HG02759 (cell line): ENCODE measurements at regions not wholly inside any gene's neighbourhood (a gene's known extent, or its start where the extent isn't known, plus 50 kb on each side); places are given as distances from the start of the nearest gene placed in this dataset.

ENCODE experiments used
- ATAC-seq: cut with Tn5 transposase; IDR thresholded peaks from one replicate; pipeline ENCODE4 v1.9.1; 2021; ENCODE audit warnings: mild to moderate bottlenecking, moderate library complexity; ENCODE audit not compliant: unreplicated experiment

GRCh38 chr4:188534297-188534696, 395.1 kb downstream of the TRIML1 start:
- ATAC-seq, result no peak

GRCh38 chr4:188534917-188535316, 395.7 kb downstream of the TRIML1 start:
- ATAC-seq, result no peak

- ATAC-seq, result no peak
Observed at GRCh38 chr4:188536826-188537225, 397.6 kb downstream of the TRIML1 start.

DNA sequence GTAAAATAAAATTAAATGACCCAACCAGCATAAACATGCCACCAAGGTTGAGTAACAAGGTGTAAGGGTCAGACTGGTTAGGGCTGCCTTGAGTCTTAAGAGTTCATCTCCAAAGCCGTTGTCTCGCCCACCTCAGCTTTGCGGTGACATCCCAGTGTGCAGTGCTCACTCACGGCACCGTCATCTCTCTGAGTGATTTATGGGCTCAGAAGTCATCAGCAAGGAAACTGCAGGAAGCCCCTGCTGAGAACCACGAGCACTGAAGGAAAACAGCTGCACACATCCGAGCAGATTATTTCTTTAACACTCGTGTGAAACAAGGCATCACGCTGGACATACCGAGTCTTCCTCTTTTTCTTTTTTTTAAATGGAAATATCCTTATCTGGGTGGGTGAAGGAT, 411.1 kb downstream of the TRIML1 start:
- no peak for ATAC-seq

- ATAC-seq, result no peak
Observed at GRCh38 chr4:188551156-188551555, 411.9 kb downstream of the TRIML1 start.

DNA sequence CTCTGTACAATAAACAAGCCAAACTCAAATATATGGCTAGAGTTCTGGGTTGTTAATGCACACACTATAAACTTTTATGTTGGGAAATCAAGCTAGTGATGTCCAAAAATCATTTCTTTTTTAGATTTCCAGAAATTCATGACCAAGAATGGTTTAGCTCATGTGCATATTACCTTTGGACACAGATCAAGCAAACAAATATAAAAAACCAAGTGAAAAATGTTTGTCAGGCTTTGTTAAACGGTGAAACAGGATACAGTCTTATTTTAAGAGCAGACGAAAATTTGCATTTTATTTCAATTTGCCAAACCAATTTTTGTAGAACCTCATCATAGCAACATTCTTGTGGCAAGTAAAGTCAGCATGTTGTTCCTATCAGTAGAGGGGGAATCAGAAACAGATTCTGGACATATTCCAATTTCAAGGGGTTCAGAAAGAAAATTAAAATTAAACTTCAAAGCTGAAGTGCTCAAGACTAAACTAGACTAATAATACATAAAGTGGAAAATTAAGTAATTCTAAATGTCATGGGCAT, 413.6 kb downstream of the TRIML1 start:
- no peak for ATAC-seq

GRCh38 chr4:188554413-188554812, 415.2 kb downstream of the TRIML1 start:
- no peak for ATAC-seq

DNA sequence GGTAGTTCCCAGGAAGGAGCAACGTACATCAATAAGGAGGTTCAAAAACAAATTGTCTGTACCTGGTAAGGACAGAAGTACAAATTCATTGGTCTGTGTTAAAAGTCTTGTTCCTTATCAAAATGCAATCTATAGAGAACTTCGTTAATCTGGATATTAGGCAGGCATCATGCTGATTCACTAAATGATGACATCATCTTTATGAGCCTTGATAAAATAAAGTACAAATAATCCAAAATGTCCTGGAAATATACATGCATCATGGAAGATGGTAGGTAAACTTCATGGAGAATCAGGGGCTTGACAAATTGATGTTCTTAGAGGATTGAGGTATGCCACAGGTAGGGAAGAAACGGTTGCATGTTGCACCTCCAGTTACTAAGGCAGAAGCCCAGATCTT, 433.9 kb downstream of the TRIML1 start:
- ATAC-seq, result no peak

GRCh38 chr4:188578657-188579056, 439.4 kb downstream of the TRIML1 start:
- no peak for ATAC-seq

DNA sequence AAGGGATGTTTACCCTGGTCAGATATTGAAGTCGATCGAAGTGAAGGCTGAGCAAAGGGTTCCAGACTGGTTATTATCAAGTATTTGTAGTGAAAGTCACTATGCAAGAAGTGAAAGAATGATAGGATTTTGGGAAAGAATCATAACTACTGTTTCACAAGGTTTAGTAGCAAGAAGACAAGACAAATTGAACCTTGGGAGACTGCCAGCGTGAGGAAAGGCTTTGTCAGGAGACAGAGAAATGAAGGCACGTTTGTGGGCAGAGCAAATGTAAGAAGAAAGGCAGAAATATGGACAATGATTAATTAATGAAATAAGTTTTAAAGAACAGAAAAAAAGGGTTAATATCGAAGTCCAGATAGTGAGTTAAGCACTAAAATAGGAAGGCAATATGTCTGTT, 456.8 kb downstream of the TRIML1 start:
- no peak for ATAC-seq

- no peak for ATAC-seq
Observed at GRCh38 chr4:188603646-188604045, 464.4 kb downstream of the TRIML1 start.

DNA sequence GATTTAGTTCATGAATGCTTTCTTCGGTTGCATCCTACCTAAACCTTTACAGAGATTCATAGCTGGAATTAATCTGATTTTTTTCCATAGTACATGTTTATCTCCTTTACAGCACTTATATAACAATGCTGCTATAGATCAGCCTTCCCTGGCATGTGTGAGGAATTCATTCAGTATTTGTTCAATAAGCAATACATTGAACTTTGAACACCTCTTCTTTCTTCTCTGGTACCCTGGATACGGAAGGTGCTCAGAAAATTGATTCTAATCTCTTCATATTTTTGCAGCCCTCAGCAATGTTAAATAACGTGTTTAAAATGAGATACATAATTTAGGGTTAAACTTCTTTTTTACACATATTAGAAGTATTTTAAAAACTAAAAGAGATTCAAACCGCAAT, 467.4 kb downstream of the TRIML1 start:
- ATAC-seq, result no peak

- no peak for ATAC-seq
Observed at GRCh38 chr4:188611143-188611542, 471.9 kb downstream of the TRIML1 start.

- no peak for ATAC-seq
Observed at GRCh38 chr4:188612659-188613058, 473.4 kb downstream of the TRIML1 start.

- no peak for ATAC-seq
Observed at GRCh38 chr4:188613976-188614375, 474.7 kb downstream of the TRIML1 start.

- no peak for ATAC-seq
Observed at GRCh38 chr4:188619456-188620149, 480.4 kb downstream of the TRIML1 start.

GRCh38 chr4:188620608-188621007, 481.4 kb downstream of the TRIML1 start:
- ATAC-seq, result no peak

GRCh38 chr4:188623314-188623854, 484.1 kb downstream of the TRIML1 start:
- ATAC-seq, result no peak

GRCh38 chr4:188624370-188624769, 485.1 kb downstream of the TRIML1 start:
- ATAC-seq, result no peak

GRCh38 chr4:188627892-188628291, 488.7 kb downstream of the TRIML1 start:
- no peak for ATAC-seq

- no peak for ATAC-seq
Observed at GRCh38 chr4:188639479-188640100, 500.3 kb downstream of the TRIML1 start.

DNA sequence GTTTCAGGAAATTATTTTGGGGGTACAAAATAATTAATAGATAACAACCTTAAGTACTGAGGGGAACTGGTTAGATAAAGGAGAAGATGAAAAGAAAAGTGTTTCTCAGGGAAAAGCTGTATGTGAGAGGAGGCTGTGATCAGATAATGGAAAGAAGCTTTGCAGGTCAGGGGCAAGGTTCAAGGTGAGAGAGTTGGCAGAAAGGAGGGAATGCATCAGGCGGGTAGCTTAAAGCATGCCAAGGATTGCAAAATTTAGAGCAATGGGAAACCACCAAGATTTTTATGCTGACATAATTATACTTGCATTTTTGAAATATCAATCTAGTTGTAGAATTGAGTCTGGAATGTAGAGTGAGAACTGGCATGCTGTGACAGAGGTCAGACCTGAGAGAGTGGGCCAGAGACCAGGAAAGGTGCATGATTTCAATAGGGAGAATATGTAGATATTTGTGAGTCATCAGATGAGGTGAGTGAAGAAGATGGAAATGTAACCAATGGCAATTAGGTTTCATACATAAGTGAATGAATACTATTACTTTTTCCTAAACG, 508.7 kb downstream of the TRIML1 start:
- no peak for ATAC-seq
